Mesenchymal stem cell (in vitro differentiated cells and primary cell): ENCODE measurements at regions not wholly inside any gene's neighbourhood (a gene's known extent, or its start where the extent isn't known, plus 50 kb on each side); places are given as distances from the start of the nearest gene placed in this dataset.

Experiments
- DNase-seq: peaks from one replicate; pipeline ENCODE4 v3.0.0-alpha.2; 2013
- H2AFZ ChIP-seq: one replicate; pipeline ENCODE4 v1.6.1; 2013; ENCODE audit warnings: low read depth, mild to moderate bottlenecking, control low read depth, inconsistent platforms, low read length, moderate library complexity
- H2AK5ac ChIP-seq: 2 replicates; pipeline ENCODE4 v1.6.1; 2013; ENCODE audit warnings: low read length, moderate library complexity, mild to moderate bottlenecking, inconsistent platforms; ENCODE audit not compliant: severe bottlenecking
- H2BK120ac ChIP-seq: one replicate; pipeline ENCODE4 v1.6.1; 2013; ENCODE audit warnings: low read depth, mild to moderate bottlenecking, inconsistent platforms, low read length, moderate library complexity
- H2BK12ac ChIP-seq, 2 experiments: one replicate each; pipeline ENCODE4 v1.6.1; 2013; ENCODE audit warnings: inconsistent platforms in 2 of 2, low read length in 2 of 2, mild to moderate bottlenecking in 2 of 2, moderate library complexity in 2 of 2, control low read depth in 1 of 2
- H2BK15ac ChIP-seq: one replicate; pipeline ENCODE4 v1.6.1; 2013; ENCODE audit warnings: mild to moderate bottlenecking, low read depth, inconsistent platforms; ENCODE audit not compliant: poor library complexity, severe bottlenecking
- H2BK5ac ChIP-seq: 2 replicates; pipeline ENCODE4 v1.6.1; 2013; ENCODE audit warnings: low read depth, mild to moderate bottlenecking, low read length, control low read depth, inconsistent platforms; ENCODE audit not compliant: poor library complexity, severe bottlenecking
- H3K14ac ChIP-seq, 2 experiments: one replicate each; pipeline ENCODE4 v1.6.1; 2013; ENCODE audit warnings: inconsistent platforms in 2 of 2, low read length in 2 of 2, control low read depth in 1 of 2, mild to moderate bottlenecking in 1 of 2, moderate library complexity in 1 of 2
- H3K18ac ChIP-seq, 2 experiments: one replicate each; pipeline ENCODE4 v1.6.1; 2013; ENCODE audit warnings: inconsistent platforms in 2 of 2, low read length in 2 of 2, control low read depth in 1 of 2, low read depth in 1 of 2, mild to moderate bottlenecking in 1 of 2
- H3K23ac ChIP-seq, 2 experiments: one replicate each; pipeline ENCODE4 v1.6.1; 2013; ENCODE audit warnings: inconsistent platforms in 2 of 2, low read length in 2 of 2, mild to moderate bottlenecking in 2 of 2, moderate library complexity in 2 of 2, control low read depth in 1 of 2
- H3K27ac ChIP-seq: 2 replicates; pipeline ENCODE4 v1.5.1; 2013; ENCODE audit warnings: mild to moderate bottlenecking, moderate library complexity, low read length, control low read depth, inconsistent platforms; ENCODE audit not compliant: poor library complexity, severe bottlenecking
- H3K27me3 ChIP-seq, 2 experiments: 2 replicates each; pipeline versions ENCODE4 v1.6.1 to v1.7.0; 2013; ENCODE audit warnings: low read length in 2 of 2, mild to moderate bottlenecking in 2 of 2, moderate library complexity in 2 of 2, control low read depth in 1 of 2, inconsistent platforms in 1 of 2; ENCODE audit not compliant: control insufficient read depth in 1 of 2, insufficient read depth in 1 of 2
- H3K36me3 ChIP-seq, 2 experiments: 2 replicates each; pipeline versions ENCODE4 v1.6.1 to v1.7.0; 2013; ENCODE audit warnings: low read length in 2 of 2, control low read depth in 1 of 2, inconsistent platforms in 1 of 2, low read depth in 1 of 2, mild to moderate bottlenecking in 1 of 2; ENCODE audit not compliant: insufficient read depth in 2 of 2, control insufficient read depth in 1 of 2
- H3K4ac ChIP-seq, 2 experiments: one replicate each; pipeline ENCODE4 v1.6.1; 2013; ENCODE audit warnings: inconsistent platforms in 2 of 2, low read length in 2 of 2, mild to moderate bottlenecking in 2 of 2, moderate library complexity in 2 of 2, control low read depth in 1 of 2, low read depth in 1 of 2
- H3K4me1 ChIP-seq: 2 replicates; pipeline ENCODE4 v1.6.1; 2013; ENCODE audit warnings: low read depth, low read length, control low read depth; ENCODE audit not compliant: control insufficient read depth, insufficient read depth
- H3K4me2 ChIP-seq: 2 replicates; pipeline ENCODE4 v1.6.1; 2013; ENCODE audit warnings: low read length, mild to moderate bottlenecking, inconsistent platforms; ENCODE audit not compliant: poor library complexity, severe bottlenecking
- H3K4me3 ChIP-seq, 2 experiments: 2 replicates each; pipeline versions ENCODE4 v1.5.1 to v1.7.0; 2013; ENCODE audit warnings: low read length in 2 of 2, mild to moderate bottlenecking in 2 of 2, control low read depth in 1 of 2, low read depth in 1 of 2; ENCODE audit not compliant: insufficient read depth in 1 of 2
- H3K79me1 ChIP-seq: replicated peaks from 2 replicates; pipeline ENCODE4 v1.6.1; 2013; ENCODE audit warnings: mild to moderate bottlenecking, control low read depth, low read length, inconsistent platforms; ENCODE audit not compliant: poor library complexity, severe bottlenecking
- H3K9ac ChIP-seq: 2 replicates; pipeline ENCODE4 v1.7.0; 2013; ENCODE audit warnings: mild to moderate bottlenecking, low read length, moderate library complexity
- H3K9me3 ChIP-seq: 2 replicates; pipeline ENCODE4 v1.7.0; 2013; ENCODE audit warnings: mild to moderate bottlenecking, low read length; ENCODE audit not compliant: control insufficient read depth
- H4K8ac ChIP-seq: one replicate; pipeline ENCODE4 v1.6.1; 2013; ENCODE audit warnings: inconsistent platforms, mild to moderate bottlenecking, low read length, moderate library complexity
- H4K91ac ChIP-seq: one replicate; pipeline ENCODE4 v1.6.1; 2013; ENCODE audit warnings: mild to moderate bottlenecking, low read length, inconsistent platforms
- WGBS: methylation state at CpG from one replicate; pipeline ENCODE4 v1.1.7; 2013; ENCODE audit warnings: mixed read lengths; 5-methylcytosine and 5-hydroxymethylcytosine counted together

- no peak overlapping the region for H3K9ac ChIP-seq
- H3K14ac ChIP-seq, result no peak overlapping the region
- no peak overlapping the region for H2BK120ac ChIP-seq
- no peak overlapping the region for H3K23ac ChIP-seq
- no CpG with 5 or more reads among the region's 2 CpGs for WGBS
- no peak overlapping the region for H2BK5ac ChIP-seq
- no peaks in the 10 kb centered on the region for H3K79me1 ChIP-seq
- H3K4ac ChIP-seq, result no peak overlapping the region
- H3K4me3 ChIP-seq, result no peak overlapping the region
- no peak overlapping the region for H3K18ac ChIP-seq
- no peak overlapping the region for H2BK12ac ChIP-seq
- no peak overlapping the region for H2BK15ac ChIP-seq
- no peak overlapping the region for H2AFZ ChIP-seq
- no peaks in the 10 kb centered on the region for H3K27me3 ChIP-seq
- no peaks in the 10 kb centered on the region for H3K36me3 ChIP-seq
- H3K27ac ChIP-seq, result no peak overlapping the region
- H3K4me1 ChIP-seq, result no peaks in the 10 kb centered on the region
- no peak for DNase-seq
- H3K4me2 ChIP-seq, result no peak overlapping the region
- no peak overlapping the region for H4K8ac ChIP-seq
- H3K9me3 ChIP-seq, result no peaks in the 10 kb centered on the region
- no peak overlapping the region for H2AK5ac ChIP-seq
- no peak overlapping the region for H4K91ac ChIP-seq
Observed at GRCh38 chr7:81577642-81578340, 192.1 kb downstream of the HGF start.

- Histone ChIP-seq H2BK120ac (no peak overlapping the region), H3K4me1 (no peaks in the 10 kb centered on the region), H3K4me3 (no peak overlapping the region), H3K79me1 (no peaks in the 10 kb centered on the region), H3K27ac (no peak overlapping the region), H3K14ac (no peak overlapping the region), H3K4me2 (no peak overlapping the region), H4K91ac (no peak overlapping the region), H2AFZ (no peak overlapping the region), H2BK5ac (no peak overlapping the region), H2AK5ac (no peak overlapping the region), H3K23ac (no peak overlapping the region), H3K4ac (no peak overlapping the region), H3K18ac (no peak overlapping the region), H3K9ac (no peak overlapping the region), H3K9me3 (no peaks in the 10 kb centered on the region), H3K27me3 (no peaks in the 10 kb centered on the region), H2BK12ac (no peak overlapping the region), H3K36me3 (no peaks in the 10 kb centered on the region), H4K8ac (peak overlapping the region; percentile 41), H2BK15ac (no peak overlapping the region)
- 90% methylated on average over 4 of the region's 6 CpGs for WGBS
- peak; percentile 36 for DNase-seq
Observed at GRCh38 chr7:81574723-81575326, 195.0 kb downstream of the HGF start.

- H2BK5ac ChIP-seq, result no peak overlapping the region
- H3K4me1 ChIP-seq, result no peaks in the 10 kb centered on the region
- no CpG with 5 or more reads among the region's 1 CpG for WGBS
- H3K9ac ChIP-seq, result no peak overlapping the region
- H3K4me3 ChIP-seq, result no peak overlapping the region
- no peak overlapping the region for H3K4ac ChIP-seq
- no peak overlapping the region for H2AFZ ChIP-seq
- no peak overlapping the region for H2AK5ac ChIP-seq
- H2BK12ac ChIP-seq, result no peak overlapping the region
- DNase-seq, result no peak
- H4K91ac ChIP-seq, result no peak overlapping the region
- no peak overlapping the region for H3K14ac ChIP-seq
- no peak overlapping the region for H3K4me2 ChIP-seq
- H3K27me3 ChIP-seq, result no peaks in the 10 kb centered on the region
- H2BK120ac ChIP-seq, result no peak overlapping the region
- no peak overlapping the region for H4K8ac ChIP-seq
- no peaks in the 10 kb centered on the region for H3K79me1 ChIP-seq
- H3K18ac ChIP-seq, result no peak overlapping the region
- H3K36me3 ChIP-seq, result no peaks in the 10 kb centered on the region
- H3K27ac ChIP-seq, result no peak overlapping the region
- H3K9me3 ChIP-seq, result no peaks in the 10 kb centered on the region
- H3K23ac ChIP-seq, result no peak overlapping the region
- H2BK15ac ChIP-seq, result no peak overlapping the region
Observed at GRCh38 chr7:81573932-81574331, 195.9 kb downstream of the HGF start.

- H2BK12ac ChIP-seq, result no peak overlapping the region
- no peak overlapping the region for H3K4ac ChIP-seq
- H3K9me3 ChIP-seq, result no peaks in the 10 kb centered on the region
- no peak overlapping the region for H3K27ac ChIP-seq
- H3K36me3 ChIP-seq, result no peaks in the 10 kb centered on the region
- no peak overlapping the region for H3K9ac ChIP-seq
- H2BK15ac ChIP-seq, result no peak overlapping the region
- no peak overlapping the region for H3K23ac ChIP-seq
- H3K79me1 ChIP-seq, result no peaks in the 10 kb centered on the region
- no peak overlapping the region for H2AK5ac ChIP-seq
- no peak overlapping the region for H3K4me3 ChIP-seq
- H3K4me1 ChIP-seq, result no peaks in the 10 kb centered on the region
- H4K91ac ChIP-seq, result no peak overlapping the region
- H2AFZ ChIP-seq, result no peak overlapping the region
- no peak overlapping the region for H4K8ac ChIP-seq
- no peak for DNase-seq
- no peak overlapping the region for H3K4me2 ChIP-seq
- H3K18ac ChIP-seq, result no peak overlapping the region
- H2BK5ac ChIP-seq, result no peak overlapping the region
- no peaks in the 10 kb centered on the region for H3K27me3 ChIP-seq
- no peak overlapping the region for H3K14ac ChIP-seq
- WGBS, result 100% methylated on average over 1 of the region's 1 CpG
- H2BK120ac ChIP-seq, result no peak overlapping the region
Observed at GRCh38 chr7:81573128-81573527, 196.7 kb downstream of the HGF start.
